ENCODE measurements at regions not wholly inside any gene's neighbourhood (a gene's known extent, or its start where the extent isn't known, plus 50 kb on each side); places are given as distances from the start of the nearest gene placed in this dataset.

GRCh38 chr2:30371028-30371689 is 75.9 kb upstream of the LCLAT1 start:
- Histone ChIP-seq H3K27ac (peak overlapping the region; percentile 47 to 79), H3K9me3 (no peaks in the 10 kb centered on the region), H3K27me3 (no peaks in the 10 kb centered on the region), H3K4me1 (peaks cover 0 to 78% (median 51%) of the 10 kb centered on the region in 4 donors), H3K4me3 (no peak overlapping the region), H3K36me3 (no peaks in the 10 kb centered on the region)
- no peak for TF ChIP-seq CTCF (IDR thresholded peaks at IDR 0.05)
- intact Hi-C loops (cut with DNase I; ENCODE audit: low total_unique reads), result no loop called here
- DNase-seq, result peak in 1 of 2 donors; percentile 19

GRCh38 chr2:30371772-30372373 is 75.2 kb upstream of the LCLAT1 start:
- Histone ChIP-seq H3K4me1 (peaks cover 0 to 71% (median 47%) of the 10 kb centered on the region in 4 donors), H3K36me3 (no peaks in the 10 kb centered on the region), H3K27ac (peak overlapping the region; percentile 67 to 79), H3K4me3 (no peak overlapping the region), H3K9me3 (no peaks in the 10 kb centered on the region), H3K27me3 (no peaks in the 10 kb centered on the region)
- TF ChIP-seq CTCF (IDR thresholded peaks at IDR 0.05), result no peak
- intact Hi-C loops (cut with DNase I; ENCODE audit: low total_unique reads), result no loop called here
- peak; percentile 36 to 86 for DNase-seq

GRCh38 chr2:30372826-30373225 is 74.2 kb upstream of the LCLAT1 start:
- Histone ChIP-seq H3K9me3 (no peaks in the 10 kb centered on the region), H3K4me3 (no peak overlapping the region), H3K27me3 (no peaks in the 10 kb centered on the region), H3K4me1 (peaks cover 0 to 62% (median 42%) of the 10 kb centered on the region in 4 donors), H3K36me3 (no peaks in the 10 kb centered on the region), H3K27ac (peak overlapping the region; percentile 67 to 79)
- no peak for DNase-seq
- TF ChIP-seq CTCF (IDR thresholded peaks at IDR 0.05), result no peak
- intact Hi-C loops (cut with DNase I; ENCODE audit: low total_unique reads), result no loop called here

- Histone ChIP-seq H3K9me3 (no peaks in the 10 kb centered on the region), H3K36me3 (no peaks in the 10 kb centered on the region), H3K4me3 (no peak overlapping the region), H3K27ac (peak overlapping the region; percentile 67 to 79), H3K4me1 (peaks cover 0 to 51% (median 36%) of the 10 kb centered on the region in 4 donors), H3K27me3 (no peaks in the 10 kb centered on the region)
- DNase-seq, result no peak
- TF ChIP-seq CTCF (IDR thresholded peaks at IDR 0.05), result no peak
- intact Hi-C loops (cut with DNase I; ENCODE audit: low total_unique reads), result no loop called here
Observed at GRCh38 chr2:30373881-30374302, 73.2 kb upstream of the LCLAT1 start.

- Histone ChIP-seq H3K36me3 (no peaks in the 10 kb centered on the region), H3K27me3 (no peaks in the 10 kb centered on the region), H3K27ac (peak overlapping the region; percentile 67 to 79), H3K9me3 (no peaks in the 10 kb centered on the region), H3K4me3 (no peak overlapping the region), H3K4me1 (peaks cover 0 to 46% (median 33%) of the 10 kb centered on the region in 4 donors)
- no peak for DNase-seq
- intact Hi-C loops (cut with DNase I; ENCODE audit: low total_unique reads), result no loop called here
- no peak for TF ChIP-seq CTCF (IDR thresholded peaks at IDR 0.05)
Observed at GRCh38 chr2:30374380-30374779, 72.7 kb upstream of the LCLAT1 start.
